ENCODE measurements at regions not wholly inside any gene's neighbourhood (a gene's known extent, or its start where the extent isn't known, plus 50 kb on each side); places are given as distances from the start of the nearest gene placed in this dataset.

GRCh38 chr22:22414266-22414665 is 94.3 kb downstream of the ZNF280B start:
- peaks cover 9% of the 10 kb centered on the region for H3K27me3 ChIP-seq (ENCODE audit: control insufficient read depth, insufficient read depth, low read length)
- H2BK20ac ChIP-seq (ENCODE audit: low read depth, low read length) = no peak overlapping the region
- no peaks in the 10 kb centered on the region for H3K9me3 ChIP-seq (ENCODE audit: control insufficient read depth, insufficient read depth, low read length)
- H3K4me1 ChIP-seq (ENCODE audit: control insufficient read depth, insufficient read depth, low read length) = no peaks in the 10 kb centered on the region
- H3K14ac ChIP-seq (replicated peaks; ENCODE audit: low read depth, low read length) = no peak overlapping the region
- no peak overlapping the region for H4K5ac ChIP-seq (ENCODE audit: low read depth, low read length)
- no peak overlapping the region for H2AFZ ChIP-seq (replicated peaks; ENCODE audit: low read length, poor library complexity)
- no peak overlapping the region for H3K18ac ChIP-seq (ENCODE audit: low read depth, low read length)
- no peak overlapping the region for H2BK15ac ChIP-seq (ENCODE audit: low read depth, low read length)
- H4K91ac ChIP-seq (ENCODE audit: insufficient read depth, low read depth, low read length) = no peak overlapping the region
- POLR2A ChIA-PET (ENCODE audit: unreplicated experiment) = no interaction called here
- no TSS peak for BruUV-seq (replicated peaks)
- CTCF ChIA-PET = interaction anchor here (0.6 to 1.5 kb wide), 2 partner anchors 8 to 20 kb away, joined by 3 to 10 read pairs; no protein-coding TSS in a partner anchor
- H4K20me1 ChIP-seq (ENCODE audit: insufficient read depth, low read length) = no peaks in the 10 kb centered on the region
- H3K4me3 ChIP-seq (ENCODE audit: insufficient read depth, low read depth, low read length) = no peak overlapping the region
- H3K23ac ChIP-seq (ENCODE audit: low read depth, low read length) = no peak overlapping the region
- intact Hi-C loops (cut with micrococcal nuclease) (no loop called here), in situ Hi-C loops (cut with MboI; ENCODE audit: low sequenced_read_pairs) (no loop called here), dilution Hi-C loops (cut with HindIII; ENCODE audit: low sequenced_read_pairs, unreplicated experiment) (no loop called here)
- ATAC-seq (ENCODE audit: low read depth) = no peak
- H2BK5ac ChIP-seq (ENCODE audit: low read depth, low read length, poor library complexity, severe bottlenecking) = no peak overlapping the region
- DNase-seq = no peak
- no peak for TF ChIP-seq BHLHE40 (IDR thresholded peaks at IDR 0.05; ENCODE audit: low read depth, low read length)
- TF ChIP-seq MAZ (IDR thresholded peaks at IDR 0.05; ENCODE audit: borderline replicate concordance, low read depth, low read length) = no peak
- TF ChIP-seq CEBPB (IDR thresholded peaks at IDR 0.05; ENCODE audit: low read depth, low read length) = no peak
- TF ChIP-seq CHD1 (IDR thresholded peaks at IDR 0.05; ENCODE audit: low read depth, low read length) = no peak
- no peak for TF ChIP-seq RFX5 (IDR thresholded peaks at IDR 0.05; ENCODE audit: low read depth, low read length)
- no peak for TF ChIP-seq SMC3 (IDR thresholded peaks at IDR 0.05; ENCODE audit: low read depth, low read length)
- TF ChIP-seq USF2 (IDR thresholded peaks at IDR 0.05; ENCODE audit: low read depth, low read length) = no peak
- TF ChIP-seq RAD21 (IDR thresholded peaks at IDR 0.05; ENCODE audit: low read length) = no peak
- no CpG with 5 or more reads among the region's 1 CpG for WGBS, 2 experiments (ENCODE audit: extremely low coverage in 2 of 2, insufficient read length in 1 of 2)
- H3K4me2 ChIP-seq (ENCODE audit: low read depth, low read length) = no peak overlapping the region
- H3K4ac ChIP-seq (ENCODE audit: low read depth, low read length) = no peak overlapping the region
- no peak overlapping the region for H4K8ac ChIP-seq (ENCODE audit: low read depth in 2 of 2, low read length in 2 of 2)
- no peak overlapping the region for H3K9ac ChIP-seq (ENCODE audit: low read depth, low read length)
- H3K9me1 ChIP-seq (ENCODE audit: insufficient read depth, low read length) = no peaks in the 10 kb centered on the region
- H3K27ac ChIP-seq (ENCODE audit: insufficient read depth, low read length) = no peak overlapping the region
- no peak overlapping the region for H2AK5ac ChIP-seq (ENCODE audit: low read depth, low read length)
- no peak overlapping the region for H2AK9ac ChIP-seq (replicated peaks; ENCODE audit: low read depth, low read length, poor library complexity)
- H3K79me1 ChIP-seq (ENCODE audit: low read depth in 1 of 2, low read length in 2 of 2) = no peaks in the 10 kb centered on the region
- H2BK120ac ChIP-seq (ENCODE audit: low read depth, low read length) = no peak overlapping the region
- H3K36me3 ChIP-seq (ENCODE audit: control insufficient read depth, insufficient read depth, low read length) = no peaks in the 10 kb centered on the region
- H3K56ac ChIP-seq (ENCODE audit: extremely low read depth, insufficient read depth, low read length) = no peak overlapping the region

Data from IMR-90 (cell line).